GM23248 (cell line): ENCODE measurements at regions not wholly inside any gene's neighbourhood (a gene's known extent, or its start where the extent isn't known, plus 50 kb on each side); places are given as distances from the start of the nearest gene placed in this dataset.

Experiments used
- DNase-seq: peaks from one replicate; pipeline ENCODE4 v3.0.0-alpha.2; 2015
- H2AFZ ChIP-seq: fragments of 200-600 bp; sonication (generic); 2 replicates; pipeline ENCODE4 v1.6.1; 2016; ENCODE audit warnings: antibody characterized with exemption
- H3F3A ChIP-seq: fragments of 200-600 bp; sonication (generic); 2 replicates; pipeline ENCODE4 v1.6.1; 2016; ENCODE audit warnings: mild to moderate bottlenecking, antibody characterized with exemption, mixed run types; ENCODE audit not compliant: insufficient read depth
- H3K27ac ChIP-seq: fragments of 200-600 bp; sonication (generic); 2 replicates; pipeline ENCODE4 v1.5.1; 2016; ENCODE audit warnings: mild to moderate bottlenecking
- H3K27me3 ChIP-seq: fragments of 200-600 bp; sonication (generic); replicated peaks from 2 replicates; pipeline ENCODE4 v1.6.1; 2016; ENCODE audit warnings: mild to moderate bottlenecking; ENCODE audit not compliant: insufficient read depth
- H3K36me3 ChIP-seq: fragments of 200-600 bp; sonication (generic); 2 replicates; pipeline ENCODE4 v1.6.1; 2016; ENCODE audit warnings: low read depth, mild to moderate bottlenecking
- H3K4me1 ChIP-seq: fragments of 200-600 bp; sonication (generic); 2 replicates; pipeline ENCODE4 v1.6.1; 2016; ENCODE audit warnings: mild to moderate bottlenecking; ENCODE audit not compliant: insufficient read depth
- H3K4me2 ChIP-seq: fragments of 200-600 bp; sonication (generic); one replicate; pipeline ENCODE4 v1.6.1; 2016; ENCODE audit warnings: mild to moderate bottlenecking; ENCODE audit not compliant: unreplicated experiment
- H3K4me3 ChIP-seq: fragments of 200-600 bp; sonication (generic); 2 replicates; pipeline ENCODE4 v1.5.1; 2016; ENCODE audit warnings: mild to moderate bottlenecking
- H3K79me2 ChIP-seq: fragments of 200-600 bp; sonication (generic); 2 replicates; pipeline ENCODE4 v1.6.1; 2016; ENCODE audit warnings: mild to moderate bottlenecking; ENCODE audit not compliant: insufficient read depth
- H3K9ac ChIP-seq: fragments of 200-600 bp; sonication (generic); 2 replicates; pipeline ENCODE4 v1.6.1; 2016; ENCODE audit warnings: mild to moderate bottlenecking
- H3K9me2 ChIP-seq: fragments of 200-600 bp; sonication (generic); 2 replicates; pipeline ENCODE4 v1.6.1; 2016; ENCODE audit warnings: mixed run types, mild to moderate bottlenecking, moderate library complexity; ENCODE audit not compliant: insufficient read depth
- H3K9me3 ChIP-seq: fragments of 200-600 bp; sonication (generic); one replicate; pipeline ENCODE4 v1.6.1; 2017; ENCODE audit warnings: low read depth
- H4K20me1 ChIP-seq: fragments of 200-600 bp; sonication (generic); 2 replicates; pipeline ENCODE4 v1.6.0; 2016; ENCODE audit not compliant: insufficient read depth
- EZH2 ChIP-seq: fragments of 200-600 bp; sonication (generic); IDR thresholded peaks from 2 replicates; pipeline ENCODE4 v1.6.1; 2018; ENCODE audit warnings: antibody characterized with exemption, mild to moderate bottlenecking; ENCODE audit not compliant: insufficient read depth, poor library complexity, severe bottlenecking
- EZH2phosphoT487 ChIP-seq: fragments of 200-600 bp; sonication (generic); IDR thresholded peaks from 2 replicates; pipeline ENCODE4 v1.6.1; 2018; ENCODE audit warnings: antibody characterized with exemption, moderate library complexity, mild to moderate bottlenecking, low read depth; ENCODE audit not compliant: insufficient read depth
- WGBS, 2 experiments: methylation state at CpG; one replicate each; pipeline ENCODE4 v1.1.6; 2015 to 2017; ENCODE audit warnings: low lambda C conversion rate in 2 of 2, low coverage in 1 of 2; ENCODE audit errors: missing lambda C conversion rate in 2 of 2; 5-methylcytosine and 5-hydroxymethylcytosine counted together
- in situ Hi-C: fragments of 300-500 bp; cut with MboI; formaldehyde crosslinking; loops from 2 replicates; pipeline ENCODE4 v1.15.0; 2020

DNA sequence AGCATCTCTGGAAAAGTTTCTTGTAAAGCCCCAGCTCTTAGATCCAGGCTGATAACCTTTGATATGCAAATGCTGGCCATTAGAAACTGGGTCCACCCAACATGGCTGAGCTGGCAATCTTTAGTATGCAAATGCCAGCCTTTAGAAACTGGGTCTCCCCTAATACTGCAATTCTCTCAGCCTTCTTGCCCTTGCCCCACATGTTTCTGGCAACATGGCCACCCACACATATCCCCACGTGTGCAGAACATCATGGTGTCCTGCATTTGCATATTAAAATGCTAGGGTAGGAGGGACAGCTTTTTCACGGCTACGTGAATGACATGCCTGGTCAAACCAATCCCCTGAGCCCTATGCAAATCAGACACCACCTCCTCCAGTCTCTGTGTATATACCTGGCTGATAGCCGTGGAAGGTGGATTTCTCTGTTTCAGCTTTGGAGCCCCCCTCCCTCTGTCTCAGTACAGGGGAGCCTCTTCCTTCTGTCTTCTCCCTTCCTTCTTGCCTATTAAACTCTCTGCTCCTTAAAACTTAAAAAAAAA is 344.0 kb upstream of the NWD2 start:
- Histone ChIP-seq H3K4me1 (no peaks in the 10 kb centered on the region), H3K9me2 (no peaks in the 10 kb centered on the region), H2AFZ (no peak overlapping the region), H3K79me2 (no peaks in the 10 kb centered on the region), H4K20me1 (no peaks in the 10 kb centered on the region), H3K27ac (no peak overlapping the region), H3K27me3 (no peaks in the 10 kb centered on the region), H3K9ac (no peak overlapping the region), H3K9me3 (no peaks in the 10 kb centered on the region), H3K36me3 (no peaks in the 10 kb centered on the region), H3K4me2 (no peak overlapping the region), H3F3A (no peaks in the 10 kb centered on the region), H3K4me3 (no peak overlapping the region)
- 36 to 39% methylated on average over 4 of the region's 4 CpGs for WGBS, 2 experiments
- TF ChIP-seq EZH2 (no peak), EZH2phosphoT487 (no peak)
- in situ Hi-C loops, result loop anchor here (25.0 kb wide), 1 partner anchor 112 kb away; no protein-coding TSS in a partner anchor
- no peak for DNase-seq

DNA sequence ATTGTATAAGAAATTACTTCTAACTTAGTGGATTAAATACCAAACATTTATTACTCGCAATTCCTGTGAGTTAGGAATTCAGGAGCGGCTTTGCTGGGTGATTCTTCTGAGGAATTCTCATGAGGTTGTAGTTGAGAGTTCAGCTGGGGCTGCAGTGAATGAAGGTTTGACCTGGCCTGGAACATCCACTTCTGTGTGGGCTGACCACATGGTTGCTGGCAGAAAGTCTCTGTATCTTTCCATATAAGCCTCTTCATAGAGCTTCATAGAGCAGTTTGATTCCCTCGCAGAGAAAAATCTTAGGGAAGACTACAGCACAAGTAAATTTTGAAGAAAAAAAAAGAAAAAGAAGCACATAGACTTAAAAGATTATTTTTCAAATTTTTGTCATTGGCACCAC is 339.7 kb upstream of the NWD2 start:
- WGBS, 2 experiments, result 22 to 28% methylated on average over 3 of the region's 3 CpGs
- Histone ChIP-seq H3K4me1 (no peaks in the 10 kb centered on the region), H3K36me3 (no peaks in the 10 kb centered on the region), H3K4me3 (no peak overlapping the region), H3K4me2 (no peak overlapping the region), H3K9me3 (no peaks in the 10 kb centered on the region), H3K79me2 (no peaks in the 10 kb centered on the region), H3K9ac (no peak overlapping the region), H3F3A (no peaks in the 10 kb centered on the region), H3K27ac (no peak overlapping the region), H2AFZ (no peak overlapping the region), H3K9me2 (no peaks in the 10 kb centered on the region), H4K20me1 (no peaks in the 10 kb centered on the region), H3K27me3 (no peaks in the 10 kb centered on the region)
- no peak for DNase-seq
- in situ Hi-C loops, result loop anchor here (25.0 kb wide), 1 partner anchor 107 kb away; no protein-coding TSS in a partner anchor
- TF ChIP-seq EZH2phosphoT487, result no peak
- no peak for TF ChIP-seq EZH2

DNA sequence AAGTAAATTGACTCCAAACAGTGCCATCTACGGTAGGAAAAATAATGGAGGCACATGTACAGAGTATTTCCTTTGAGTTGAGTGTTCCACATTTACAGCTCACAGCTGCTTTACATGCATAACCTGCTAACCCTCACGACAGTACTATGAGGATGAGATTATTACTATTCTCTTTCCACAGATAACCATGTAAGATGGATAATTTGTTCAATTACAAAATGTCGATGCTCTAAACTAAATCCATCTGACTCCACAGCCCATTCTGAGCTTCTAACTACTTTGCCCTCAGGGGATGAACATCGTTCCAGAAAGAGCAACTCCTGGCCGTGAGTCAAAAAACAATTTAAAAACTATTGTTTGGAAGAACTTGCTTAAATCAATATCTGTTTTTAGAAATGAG is 330.4 kb upstream of the NWD2 start:
- Histone ChIP-seq H3K36me3 (no peaks in the 10 kb centered on the region), H3K9me3 (no peaks in the 10 kb centered on the region), H3K9ac (no peak overlapping the region), H3K4me3 (no peak overlapping the region), H3K27me3 (no peaks in the 10 kb centered on the region), H3K79me2 (no peaks in the 10 kb centered on the region), H3K9me2 (no peaks in the 10 kb centered on the region), H2AFZ (no peak overlapping the region), H3F3A (no peaks in the 10 kb centered on the region), H3K4me1 (no peaks in the 10 kb centered on the region), H3K4me2 (no peak overlapping the region), H4K20me1 (no peaks in the 10 kb centered on the region), H3K27ac (no peak overlapping the region)
- no peak for DNase-seq
- in situ Hi-C loops, result loop anchor here (25.0 kb wide), 1 partner anchor 98 kb away; no protein-coding TSS in a partner anchor
- TF ChIP-seq EZH2 (no peak), EZH2phosphoT487 (no peak)
- WGBS, 2 experiments, result 9 to 10% methylated on average over 5 of the region's 5 CpGs

DNA sequence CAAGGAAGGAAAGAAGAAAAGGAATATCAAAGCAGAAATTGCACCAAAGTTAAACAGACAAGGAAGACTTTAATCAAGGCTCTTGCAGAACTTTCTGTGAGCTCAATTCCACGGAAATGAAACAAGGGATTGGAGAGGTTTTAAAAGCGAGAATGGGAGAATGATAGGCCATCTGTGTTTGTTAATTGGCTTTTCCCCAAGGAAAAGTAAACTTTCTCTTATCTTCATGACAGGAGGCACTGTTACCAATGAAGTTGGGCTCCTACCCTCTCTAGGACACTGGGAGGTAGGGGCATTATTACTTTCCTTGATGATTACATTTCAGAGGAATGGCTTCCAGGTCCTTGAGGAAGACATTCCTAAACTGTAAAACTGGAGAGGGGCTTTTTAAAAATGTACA is 328.8 kb upstream of the NWD2 start:
- H3F3A ChIP-seq, result no peaks in the 10 kb centered on the region
- H3K9ac ChIP-seq, result no peak overlapping the region
- TF ChIP-seq EZH2 (no peak), EZH2phosphoT487 (no peak)
- no peaks in the 10 kb centered on the region for H3K36me3 ChIP-seq
- no peaks in the 10 kb centered on the region for H3K27me3 ChIP-seq
- H4K20me1 ChIP-seq, result no peaks in the 10 kb centered on the region
- DNase-seq, result no peak
- H3K4me1 ChIP-seq, result no peaks in the 10 kb centered on the region
- WGBS, 2 experiments, result 2 to 3% methylated on average over 2 of the region's 2 CpGs
- no peak overlapping the region for H3K4me2 ChIP-seq
- H2AFZ ChIP-seq, result no peak overlapping the region
- H3K79me2 ChIP-seq, result no peaks in the 10 kb centered on the region
- no peaks in the 10 kb centered on the region for H3K9me3 ChIP-seq
- no peaks in the 10 kb centered on the region for H3K9me2 ChIP-seq
- H3K27ac ChIP-seq, result no peak overlapping the region
- in situ Hi-C loops, result loop anchor here (25.0 kb wide), 1 partner anchor 97 kb away; no protein-coding TSS in a partner anchor
- H3K4me3 ChIP-seq, result no peak overlapping the region

DNA sequence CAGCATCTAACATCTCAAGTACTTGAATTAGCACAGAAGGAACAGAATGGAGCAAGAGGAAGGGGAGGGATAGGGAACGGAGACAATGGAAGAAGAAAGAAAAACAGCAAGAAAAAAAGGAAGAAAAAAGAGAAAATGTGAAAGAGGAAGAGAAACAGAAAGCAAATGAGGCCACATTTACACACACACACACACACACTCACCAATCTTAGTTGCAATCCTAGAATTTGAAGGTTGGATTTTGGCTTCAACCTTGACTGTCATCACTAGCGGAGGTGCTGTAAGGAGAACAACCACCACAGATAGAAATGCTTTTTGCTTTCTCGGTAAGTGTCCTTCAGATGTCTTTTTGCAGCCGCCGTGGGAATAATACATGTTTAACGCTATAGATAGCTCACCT is 327.1 kb upstream of the NWD2 start:
- TF ChIP-seq EZH2, result no peak
- TF ChIP-seq EZH2phosphoT487, result no peak
- no peak overlapping the region for H3K4me3 ChIP-seq
- in situ Hi-C loops, result loop anchor here (25.0 kb wide), 1 partner anchor 95 kb away; no protein-coding TSS in a partner anchor

More for the DNA sequence above, 327.1 kb upstream of the NWD2 start:
- no peaks in the 10 kb centered on the region for H3K9me3 ChIP-seq
- H3F3A ChIP-seq, result no peaks in the 10 kb centered on the region
- H4K20me1 ChIP-seq, result no peaks in the 10 kb centered on the region
- H3K27me3 ChIP-seq, result no peaks in the 10 kb centered on the region
- H3K4me2 ChIP-seq, result no peak overlapping the region
- 23 to 30% methylated on average over 6 of the region's 6 CpGs for WGBS, 2 experiments
- no peaks in the 10 kb centered on the region for H3K4me1 ChIP-seq
- H3K9ac ChIP-seq, result no peak overlapping the region
- no peaks in the 10 kb centered on the region for H3K9me2 ChIP-seq
- no peak overlapping the region for H3K27ac ChIP-seq
- no peaks in the 10 kb centered on the region for H3K36me3 ChIP-seq
- no peak overlapping the region for H2AFZ ChIP-seq
- DNase-seq, result no peak
- no peaks in the 10 kb centered on the region for H3K79me2 ChIP-seq
